K562 (cell line): ENCODE measurements at regions not wholly inside any gene's neighbourhood (a gene's known extent, or its start where the extent isn't known, plus 50 kb on each side); places are given as distances from the start of the nearest gene placed in this dataset.

Experiments used
- ATAC-seq: fragments of 200-7000 bp; cut with Tn5 transposase; 3 replicates; pipeline ENCODE4 v1.9.1; 2020; ENCODE audit warnings: moderate library complexity
- BruUV-seq: library from RNA; stranded (reverse); fragments of 400-500 nt; replicated peaks from 2 replicates; lab custom pipeline; 2021; lab: Mats Ljungman, UMichigan
- CTCF ChIA-PET: fragments of 300-600 bp; formaldehyde crosslinking; extraction: SDS; loops from one replicate; lab custom pipeline; 2021; ENCODE audit warnings: low intra/inter-chr PET ratio; lab: Yijun Ruan, JAX
- POLR2A ChIA-PET: fragments of 300-600, 350-650 bp; sonication (Branson Sonifier 250); formaldehyde crosslinking; extraction: SDS; loops from one replicate; lab custom pipeline; 2021; ENCODE audit warnings: antibody characterized with exemption, inconsistent platforms; lab: Yijun Ruan, JAX
- DNase-seq, 4 experiments: peaks; one replicate each; pipeline versions ENCODE4 v3.0.0 to v3.0.0-alpha.2; 2011 to 2018; ENCODE audit warnings: low spot score in 3 of 4, mixed read lengths in 3 of 4; ENCODE audit errors: extremely low read depth in 1 of 4
- FAIRE-seq: peaks from 2 replicates; lab custom pipeline; 2011; peaks lifted over from hg19 to GRCh38; lab: Jason Lieb, UNC
- H2AFZ ChIP-seq: 2 replicates; pipeline ENCODE4 v1.6.0; 2011; ENCODE audit warnings: low read depth, low read length, control low read depth, inconsistent platforms
- H3K27ac ChIP-seq: fragments of 200-600 bp; 3 replicates; pipeline ENCODE4 v1.8.0; 2011; ENCODE audit warnings: low read depth, mild to moderate bottlenecking, control low read depth, inconsistent platforms, low read length, moderate library complexity, mixed read lengths; ENCODE audit errors: extremely low read depth
- H3K27me3 ChIP-seq, 2 experiments: fragments of 300-600 bp in 1 of 2; 2 replicates in 1 of 2; 3 replicates in 1 of 2; pipeline versions ENCODE4 v1.6.0 to v1.8.0; 2011; ENCODE audit warnings: inconsistent platforms in 2 of 2, low read length in 2 of 2, mild to moderate bottlenecking in 1 of 2, mixed read lengths in 1 of 2, moderate library complexity in 1 of 2; ENCODE audit not compliant: control insufficient read depth in 2 of 2, insufficient read depth in 2 of 2
- H3K36me3 ChIP-seq: fragments of 300-600 bp; 3 replicates; pipeline ENCODE4 v1.8.0; 2011; ENCODE audit warnings: mild to moderate bottlenecking, low read length, inconsistent platforms; ENCODE audit not compliant: control insufficient read depth, insufficient read depth
- H3K4me1 ChIP-seq, 2 experiments: fragments of 200-600 bp in 1 of 2; replicated peaks in 1 of 2; 2 replicates in 1 of 2; 3 replicates in 1 of 2; pipeline versions ENCODE4 v1.5.1 to v1.8.0; 2011; ENCODE audit warnings: inconsistent platforms in 2 of 2, low read length in 2 of 2, mild to moderate bottlenecking in 1 of 2, mixed read lengths in 1 of 2, moderate library complexity in 1 of 2; ENCODE audit not compliant: control insufficient read depth in 2 of 2, insufficient read depth in 2 of 2
- H3K4me2 ChIP-seq: 2 replicates; pipeline ENCODE4 v1.6.1; 2011; ENCODE audit warnings: low read length, control low read depth, inconsistent platforms, mixed read lengths; ENCODE audit not compliant: insufficient read depth
- H3K4me3 ChIP-seq: fragments of 200-600 bp; sonication (generic), shearing (Covaris generic); 2 replicates; pipeline ENCODE4 v1.5.1; 2016; ENCODE audit warnings: control low read depth, inconsistent platforms
- H3K79me2 ChIP-seq: fragments of 200-600 bp; 3 replicates; pipeline ENCODE4 v1.8.0; 2011; ENCODE audit warnings: low read length, inconsistent platforms; ENCODE audit not compliant: control insufficient read depth, insufficient read depth
- H3K9ac ChIP-seq, 2 experiments: 2 replicates each; pipeline versions ENCODE4 v1.6.0 to v1.6.1; 2011; ENCODE audit warnings: low read depth in 2 of 2, low read length in 2 of 2, control low read depth in 1 of 2, inconsistent platforms in 1 of 2, mild to moderate bottlenecking in 1 of 2, mixed read lengths in 1 of 2; ENCODE audit not compliant: insufficient read depth in 1 of 2
- H3K9me1 ChIP-seq: one replicate; pipeline ENCODE4 v1.6.0; 2011; ENCODE audit warnings: inconsistent platforms, mild to moderate bottlenecking, low read length, moderate library complexity; ENCODE audit not compliant: control insufficient read depth, insufficient read depth
- H3K9me3 ChIP-seq: replicated peaks from 2 replicates; pipeline ENCODE4 v1.5.1; 2011; ENCODE audit warnings: low read depth, low read length, inconsistent platforms; ENCODE audit not compliant: control insufficient read depth, insufficient read depth
- H4K20me1 ChIP-seq: replicated peaks from 2 replicates; pipeline ENCODE4 v1.6.1; 2011; ENCODE audit warnings: low read length, inconsistent platforms, mixed read lengths; ENCODE audit not compliant: control insufficient read depth, insufficient read depth
- GABPA ChIP-seq: fragments of 200-800 bp; sonication (Bioruptor generic); conservative IDR thresholded peaks from 2 replicates; pipeline ENCODE4 v1.6.1; 2016; ENCODE audit warnings: low read depth, missing genetic modification characterization, missing compliant biosample characterization
- RB1 ChIP-seq: fragments of 450-650 bp; IDR thresholded peaks from 2 replicates; pipeline ENCODE4 v1.6.1; 2017; ENCODE audit warnings: low read depth, mild to moderate bottlenecking
- RFX7 ChIP-seq: fragments of 250-450 bp; sonication (Bioruptor Pico); IDR thresholded peaks from 2 replicates; pipeline ENCODE4 v1.5.1; 2021; ENCODE audit warnings: mild to moderate bottlenecking
- WGBS: fragments of 100-300 bp; shearing (Covaris generic); methylation state at CpG from one replicate; pipeline ENCODE4 v1.1.6; 2016; ENCODE audit warnings: low coverage, mixed read lengths; ENCODE audit not compliant: insufficient coverage; ENCODE audit errors: missing lambda C conversion rate; 5-methylcytosine and 5-hydroxymethylcytosine counted together
- in situ Hi-C: fragments of 300-500 bp; cut with MboI; formaldehyde crosslinking; loops from 4 replicates; pipeline ENCODE4 v1.15.0; 2018; ENCODE audit warnings: inconsistent platforms, mixed read lengths
- intact Hi-C: fragments of 100-400 bp; cut with micrococcal nuclease; formaldehyde crosslinking; loops from 2 replicates; pipeline ENCODE4 v1.14.2; 2022
- TF ChIP-seq, protein P1 (sequence below): fragments of 200-800 bp; sonication (Bioruptor generic); IDR thresholded peaks from 2 replicates; pipeline ENCODE4 v1.6.1; 2017; ENCODE audit warnings: missing genetic modification characterization, missing compliant biosample characterization
- TF ChIP-seq, protein P2 (sequence below): fragments of 250-450 bp; sonication (Bioruptor Pico); IDR thresholded peaks from 2 replicates; pipeline ENCODE4 v1.8.0; 2021; ENCODE audit warnings: borderline replicate concordance, mild to moderate bottlenecking, moderate library complexity; ENCODE audit not compliant: poor library complexity, severe bottlenecking

DNA sequence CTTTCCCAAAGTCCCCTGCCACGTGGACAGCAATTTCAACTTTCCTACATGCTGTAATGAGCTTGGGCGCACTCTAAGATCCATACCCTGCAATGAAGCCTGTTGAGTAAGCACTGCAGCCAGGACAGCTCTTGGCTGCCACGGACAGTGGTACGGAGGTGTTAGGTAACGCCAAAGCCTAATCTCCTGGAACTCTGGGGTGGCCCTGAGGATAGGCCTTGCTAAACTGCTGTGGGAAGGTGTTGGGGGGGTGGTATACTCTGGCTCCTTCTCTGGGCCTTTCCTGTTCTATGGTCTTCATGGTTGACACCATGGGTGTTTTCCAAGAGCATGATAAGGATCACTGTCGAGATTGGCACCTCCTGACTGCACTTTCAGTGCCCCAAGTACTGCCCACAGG lies 66.4 kb upstream of the PITX1 start:
- in situ Hi-C loops = no loop called here
- CTCF ChIA-PET = no interaction called here
- H3K9ac ChIP-seq = no peak overlapping the region
- no peaks in the 10 kb centered on the region for H4K20me1 ChIP-seq
- 74% methylated on average over 6 of the region's 6 CpGs for WGBS
- POLR2A ChIA-PET = interaction anchor here (1.6 kb wide), 1 partner anchor 14 kb away, joined by 3 read pairs; no protein-coding TSS in a partner anchor
- TF ChIP-seq RB1 (no peak), RFX7 (CRISPR knock-in tag) (no peak), GABPA (no peak)
- TF ChIP-seq, protein P1, sequence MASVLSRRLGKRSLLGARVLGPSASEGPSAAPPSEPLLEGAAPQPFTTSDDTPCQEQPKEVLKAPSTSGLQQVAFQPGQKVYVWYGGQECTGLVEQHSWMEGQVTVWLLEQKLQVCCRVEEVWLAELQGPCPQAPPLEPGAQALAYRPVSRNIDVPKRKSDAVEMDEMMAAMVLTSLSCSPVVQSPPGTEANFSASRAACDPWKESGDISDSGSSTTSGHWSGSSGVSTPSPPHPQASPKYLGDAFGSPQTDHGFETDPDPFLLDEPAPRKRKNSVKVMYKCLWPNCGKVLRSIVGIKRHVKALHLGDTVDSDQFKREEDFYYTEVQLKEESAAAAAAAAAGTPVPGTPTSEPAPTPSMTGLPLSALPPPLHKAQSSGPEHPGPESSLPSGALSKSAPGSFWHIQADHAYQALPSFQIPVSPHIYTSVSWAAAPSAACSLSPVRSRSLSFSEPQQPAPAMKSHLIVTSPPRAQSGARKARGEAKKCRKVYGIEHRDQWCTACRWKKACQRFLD (CRISPR knock-in tag) = no peak
- TF ChIP-seq, protein P2, sequence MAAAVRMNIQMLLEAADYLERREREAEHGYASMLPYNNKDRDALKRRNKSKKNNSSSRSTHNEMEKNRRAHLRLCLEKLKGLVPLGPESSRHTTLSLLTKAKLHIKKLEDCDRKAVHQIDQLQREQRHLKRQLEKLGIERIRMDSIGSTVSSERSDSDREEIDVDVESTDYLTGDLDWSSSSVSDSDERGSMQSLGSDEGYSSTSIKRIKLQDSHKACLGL (CRISPR knock-in tag) = no peak
- H3K9me1 ChIP-seq = no peaks in the 10 kb centered on the region
- ATAC-seq (no peak), DNase-seq (no peak), FAIRE-seq (no peak)
- BruUV-seq = no TSS peak
- peaks cover 12 to 16% of the 10 kb centered on the region in 2 experiments; a peak in 4 of 5 replicates for H3K4me1 ChIP-seq
- H3K27ac ChIP-seq = no peak overlapping the region
- H3K9me3 ChIP-seq = no peaks in the 10 kb centered on the region
- no peak overlapping the region for H3K4me2 ChIP-seq
- intact Hi-C loops = no loop called here
- no peaks in the 10 kb centered on the region for H3K79me2 ChIP-seq
- H3K27me3 ChIP-seq = no peaks in the 10 kb centered on the region
- no peaks in the 10 kb centered on the region for H3K36me3 ChIP-seq
- H3K4me3 ChIP-seq = no peak overlapping the region
- H2AFZ ChIP-seq = no peak overlapping the region
